ENCODE measurements at regions not wholly inside any gene's neighbourhood (a gene's known extent, or its start where the extent isn't known, plus 50 kb on each side); places are given as distances from the start of the nearest gene placed in this dataset.
"Not testable (repeated sequence)": the region's sequence is repeated elsewhere in the genome, so short reads cannot be mapped to it uniquely, and the experiment has no call there.

DNA sequence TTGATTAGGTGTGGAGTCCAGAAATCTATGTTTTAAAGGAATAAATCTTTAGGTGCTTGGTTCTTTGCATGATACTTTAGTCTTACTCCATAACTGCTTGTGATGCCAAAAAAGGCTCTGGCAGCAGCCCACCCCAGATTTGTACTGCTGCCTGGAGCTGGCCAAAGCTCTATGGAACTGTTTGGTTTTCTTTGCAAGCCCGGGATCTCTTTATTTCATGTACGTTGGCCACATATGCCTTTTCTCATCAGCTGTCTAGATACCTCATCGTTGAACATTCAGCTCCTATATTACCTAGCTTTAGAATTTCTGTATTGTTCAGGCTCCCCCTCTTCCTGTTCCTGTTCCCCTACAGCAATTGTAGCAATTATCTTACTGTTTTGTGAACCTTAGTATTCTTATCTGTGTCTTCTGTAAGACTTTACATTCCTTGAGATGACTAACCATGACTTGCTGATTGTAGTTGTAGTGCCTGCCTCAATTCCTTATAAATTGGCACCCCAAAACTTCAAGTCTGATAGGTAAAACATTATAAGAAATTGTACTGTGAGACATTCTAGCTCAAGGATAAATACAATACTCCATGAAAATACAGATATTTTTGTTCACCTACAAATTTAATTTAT is 199.4 kb upstream of the GPRIN3 start:
- ATAC-seq, result no peak
- Mint-ChIP-seq H3K4me1 (peaks cover 21% of the 10 kb centered on the region), H3K27ac (no peak overlapping the region), H3K4me3 (no peak overlapping the region), H3K9me3 (no peaks in the 10 kb centered on the region), H3K36me3 (no peaks in the 10 kb centered on the region)
- no peak for DNase-seq (ENCODE audit: low spot score in 2 of 2)

DNA sequence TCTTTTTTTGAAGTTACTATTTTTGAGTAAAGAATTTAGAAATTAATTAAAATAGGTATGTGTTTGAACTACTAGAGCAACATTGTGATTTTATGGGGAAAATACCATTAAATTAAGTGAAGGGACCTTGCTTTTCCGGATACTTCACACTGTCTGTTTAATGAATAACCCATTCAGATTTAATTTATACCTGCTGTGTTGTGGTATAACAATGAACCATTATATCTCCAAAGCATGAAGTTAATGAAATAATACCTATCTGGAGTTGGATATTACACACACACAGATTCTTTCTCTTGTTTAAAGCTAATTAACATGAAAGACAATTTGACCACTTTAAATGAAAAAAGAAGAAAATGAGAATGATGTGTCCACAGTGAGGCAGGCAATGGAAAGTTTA is 195.0 kb upstream of the GPRIN3 start:
- Mint-ChIP-seq H3K9me3 (no peaks in the 10 kb centered on the region), H3K36me3 (no peaks in the 10 kb centered on the region), H3K4me1 (no peaks in the 10 kb centered on the region), H3K27ac (no peak overlapping the region), H3K4me3 (no peak overlapping the region)
- ATAC-seq (no peak), DNase-seq (ENCODE audit: low spot score in 2 of 2) (no peak)

DNA sequence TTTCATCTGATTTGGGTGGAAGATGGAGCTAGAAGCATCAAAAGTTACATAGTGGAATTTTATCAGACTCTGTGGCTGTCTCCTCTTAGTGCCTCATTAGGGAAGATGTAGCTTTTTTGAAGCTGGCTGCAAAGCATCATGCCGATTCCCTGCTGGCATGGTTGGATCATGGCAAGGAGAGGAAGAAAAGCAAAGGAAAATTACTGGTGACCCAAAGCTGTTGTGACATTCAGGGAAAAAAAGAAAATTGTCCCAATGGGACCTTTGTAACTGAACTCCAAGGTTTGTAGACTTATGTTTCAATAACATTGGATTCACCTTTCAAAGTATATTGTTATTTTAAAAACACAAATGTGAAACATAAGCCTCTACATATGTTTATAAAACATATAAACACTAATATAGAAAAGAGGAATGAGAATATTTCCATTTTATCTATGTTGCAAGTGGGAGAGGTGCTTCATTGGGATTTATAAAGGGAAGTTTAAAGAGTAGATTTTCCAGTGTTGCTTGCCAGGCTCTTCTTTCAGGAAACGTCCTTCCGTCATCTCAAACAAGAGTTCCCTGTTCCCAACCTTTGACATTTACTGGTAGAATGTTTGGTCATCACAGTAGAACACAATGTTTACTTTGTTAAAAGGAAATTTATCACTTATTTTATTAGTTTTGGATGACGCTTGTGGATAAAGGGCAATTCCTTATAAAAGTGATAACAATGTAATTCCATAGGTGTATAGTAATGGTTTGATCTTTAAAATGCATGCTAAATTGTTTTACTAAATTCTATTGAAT is 190.1 kb upstream of the GPRIN3 start:
- Mint-ChIP-seq H3K36me3 (no peaks in the 10 kb centered on the region), H3K27ac (no peak overlapping the region), H3K9me3 (no peaks in the 10 kb centered on the region), H3K4me1 (no peaks in the 10 kb centered on the region), H3K4me3 (no peak overlapping the region)
- ATAC-seq (no peak), DNase-seq (ENCODE audit: low spot score in 2 of 2) (no peak)

DNA sequence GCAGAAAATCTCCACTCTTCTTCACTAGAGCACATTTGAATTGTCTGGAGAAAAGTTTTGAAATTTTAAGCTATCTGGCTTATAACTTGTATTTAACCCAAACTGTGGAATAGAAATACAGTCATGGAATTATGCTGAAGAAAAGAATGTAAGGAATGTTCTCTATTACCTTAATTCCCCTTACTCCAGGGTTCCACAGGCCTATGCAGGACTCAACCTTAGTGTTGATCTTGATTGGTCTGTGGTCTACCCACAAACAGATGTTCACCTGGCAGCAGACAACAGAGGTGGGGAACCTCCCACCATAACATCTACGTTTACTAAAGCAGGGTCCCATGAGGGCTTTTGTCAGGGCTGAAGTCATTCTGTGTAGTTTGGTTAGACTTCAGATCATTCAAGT is 189.3 kb upstream of the GPRIN3 start:
- H3K27ac Mint-ChIP-seq, result no peak overlapping the region
- no peaks in the 10 kb centered on the region for H3K36me3 Mint-ChIP-seq
- DNase-seq (ENCODE audit: low spot score in 2 of 2) (no peak), ATAC-seq (no peak)
- no peaks in the 10 kb centered on the region for H3K4me1 Mint-ChIP-seq
- no peak overlapping the region for H3K4me3 Mint-ChIP-seq
- H3K9me3 Mint-ChIP-seq, result no peaks in the 10 kb centered on the region

DNA sequence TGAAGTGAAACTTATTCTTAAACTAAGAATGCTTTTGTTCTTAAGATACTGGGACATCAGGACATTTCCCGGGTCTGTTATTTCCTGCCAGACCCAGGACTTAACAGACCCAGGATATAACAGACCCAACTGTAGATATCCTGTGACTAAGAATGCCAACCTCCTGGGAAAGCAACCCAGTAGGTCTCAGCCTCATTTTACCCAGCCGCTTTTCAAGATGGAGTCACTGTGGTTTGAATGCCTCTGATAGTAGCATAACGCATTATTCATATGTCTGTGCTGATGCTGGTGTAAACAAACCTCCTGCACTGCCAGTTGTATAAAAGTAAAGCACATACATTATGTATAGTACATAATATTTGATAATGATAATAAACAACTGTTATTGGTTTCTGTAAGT is 185.8 kb upstream of the GPRIN3 start:
- no peak for DNase-seq (ENCODE audit: low spot score in 2 of 2)
- H3K36me3 Mint-ChIP-seq, result no peaks in the 10 kb centered on the region
- H3K4me3 Mint-ChIP-seq, result no peak overlapping the region
- no peak overlapping the region for H3K27ac Mint-ChIP-seq
- no peaks in the 10 kb centered on the region for H3K4me1 Mint-ChIP-seq
- ATAC-seq, result no peak
- no peaks in the 10 kb centered on the region for H3K9me3 Mint-ChIP-seq

DNA sequence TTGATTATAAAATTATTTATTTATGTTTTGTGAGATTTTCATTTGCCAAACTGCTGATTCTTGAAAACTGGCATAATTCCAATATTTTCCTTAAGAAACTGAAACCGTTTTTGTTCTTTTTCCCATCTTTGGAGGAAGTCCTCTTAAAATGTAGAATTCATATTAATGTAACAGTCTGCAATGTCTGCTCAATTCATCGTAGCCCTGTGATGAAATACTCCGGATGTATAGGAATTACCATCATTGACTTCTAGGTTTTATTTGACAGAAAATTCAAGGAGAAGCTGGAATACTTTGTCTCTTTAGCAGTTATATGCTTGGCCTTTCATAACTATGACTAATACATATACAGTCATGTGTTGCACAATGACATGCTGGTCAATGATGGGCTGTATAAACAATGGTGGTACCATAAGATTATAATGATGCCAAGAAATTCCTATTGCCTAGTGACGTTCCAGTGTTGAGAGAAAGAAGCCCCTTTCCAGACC is 185.0 kb upstream of the GPRIN3 start:
- H3K9me3 Mint-ChIP-seq, result no peaks in the 10 kb centered on the region
- no peak overlapping the region for H3K4me3 Mint-ChIP-seq
- no peaks in the 10 kb centered on the region for H3K36me3 Mint-ChIP-seq
- H3K4me1 Mint-ChIP-seq, result no peaks in the 10 kb centered on the region
- no peak overlapping the region for H3K27ac Mint-ChIP-seq
- DNase-seq (ENCODE audit: low spot score in 2 of 2) (no peak), ATAC-seq (no peak)

DNA sequence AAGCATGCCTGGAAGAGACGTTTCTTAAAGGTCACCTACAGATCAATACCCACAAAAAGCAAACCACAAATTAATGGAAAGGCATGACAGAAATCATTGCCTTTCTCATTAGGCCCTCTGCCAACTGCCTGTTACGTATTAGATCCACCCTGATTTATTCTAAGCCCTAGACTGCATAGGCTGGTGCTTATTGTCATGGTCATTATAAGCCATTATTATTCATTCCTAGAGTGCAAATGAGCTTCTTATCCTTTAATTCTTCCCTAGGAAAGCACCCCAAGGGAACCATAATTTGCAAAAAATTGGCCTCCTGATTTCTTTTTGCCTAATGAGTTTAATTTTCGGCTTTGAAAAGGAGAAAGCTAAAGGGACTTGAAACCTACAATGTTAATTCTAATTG is 184.2 kb upstream of the GPRIN3 start:
- ATAC-seq (no peak), DNase-seq (ENCODE audit: low spot score in 2 of 2) (no peak)
- Mint-ChIP-seq H3K9me3 (no peaks in the 10 kb centered on the region), H3K27ac (no peak overlapping the region), H3K4me3 (no peak overlapping the region), H3K4me1 (no peaks in the 10 kb centered on the region), H3K36me3 (no peaks in the 10 kb centered on the region)

DNA sequence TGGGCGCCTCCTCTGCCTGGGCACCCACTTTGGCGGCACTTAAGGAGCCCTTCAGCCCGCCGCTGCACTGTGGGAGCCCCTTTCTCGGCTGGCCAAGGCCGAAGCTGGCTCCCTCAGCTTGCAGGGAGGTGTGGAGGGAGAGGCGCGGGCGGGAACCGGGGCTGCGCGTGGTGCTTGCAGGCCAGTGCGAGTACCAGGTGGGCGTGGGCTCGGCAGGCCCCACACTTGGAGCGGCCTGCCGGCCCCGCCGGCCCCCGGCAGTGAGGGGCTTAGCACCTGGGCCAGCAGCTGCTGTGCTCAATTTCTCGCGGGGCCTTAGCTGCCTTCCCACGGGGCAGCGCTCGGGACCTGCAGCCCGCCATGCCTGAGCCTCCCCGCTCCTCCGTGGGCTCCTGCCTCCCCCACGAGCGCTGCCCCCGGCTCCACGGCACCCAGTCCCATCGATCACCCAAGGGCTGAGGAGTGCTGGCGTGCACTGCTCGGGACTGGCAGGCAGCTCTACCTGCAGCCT is 182.4 kb upstream of the GPRIN3 start:
- not testable (repeated sequence) for DNase-seq (ENCODE audit: low spot score in 2 of 2); ATAC-seq; H3K36me3 Mint-ChIP-seq; H3K27ac Mint-ChIP-seq; H3K4me3 Mint-ChIP-seq; H3K9me3 Mint-ChIP-seq; H3K4me1 Mint-ChIP-seq

DNA sequence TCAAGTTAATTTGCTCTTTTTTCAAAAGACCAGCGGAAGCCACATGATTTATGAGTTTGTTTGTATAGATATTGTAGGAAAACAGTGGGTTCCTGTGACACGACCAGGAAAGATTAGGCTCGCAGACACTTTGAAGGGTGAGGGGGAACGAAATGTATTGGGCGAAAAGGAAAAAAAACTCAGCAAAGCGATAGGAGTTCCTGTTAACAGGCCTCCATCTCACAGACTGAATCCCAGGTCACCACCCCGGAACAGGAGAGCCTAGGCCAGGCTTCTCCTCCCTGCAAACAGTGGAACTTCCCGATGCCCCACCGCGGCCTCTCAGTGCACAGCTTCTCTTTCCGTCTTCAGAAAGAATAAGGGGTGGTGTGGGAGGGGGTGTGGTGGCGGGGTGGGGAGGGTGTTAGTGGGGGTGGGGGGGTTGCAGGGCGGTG is 181.8 kb upstream of the GPRIN3 start:
- Mint-ChIP-seq H3K4me1 (no peaks in the 10 kb centered on the region), H3K27ac (no peak overlapping the region), H3K36me3 (no peaks in the 10 kb centered on the region), H3K4me3 (no peak overlapping the region), H3K9me3 (no peaks in the 10 kb centered on the region)
- ATAC-seq (no peak), DNase-seq (ENCODE audit: low spot score in 2 of 2) (no peak)

DNA sequence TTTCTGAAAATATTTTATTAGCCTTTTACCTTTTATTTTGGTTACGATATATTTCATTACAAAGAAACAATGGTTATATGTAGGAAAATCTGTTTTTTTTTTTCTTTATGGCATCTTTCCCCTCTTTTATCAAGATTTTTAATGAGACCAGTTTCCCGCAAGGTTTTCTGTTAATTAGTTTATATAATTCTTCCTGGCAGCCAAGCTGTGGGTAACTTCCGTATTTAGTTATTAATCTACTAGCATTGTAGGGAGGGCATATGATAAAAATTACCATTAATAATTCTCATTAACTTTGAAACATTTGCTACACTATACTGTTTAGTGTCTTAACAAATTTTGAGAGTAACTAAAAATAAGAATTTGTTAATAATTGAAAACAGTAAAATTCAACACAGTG is 181.1 kb upstream of the GPRIN3 start:
- Mint-ChIP-seq H3K27ac (no peak overlapping the region), H3K4me3 (no peak overlapping the region), H3K36me3 (no peaks in the 10 kb centered on the region), H3K4me1 (no peaks in the 10 kb centered on the region), H3K9me3 (no peaks in the 10 kb centered on the region)
- ATAC-seq (no peak), DNase-seq (ENCODE audit: low spot score in 2 of 2) (no peak)

DNA sequence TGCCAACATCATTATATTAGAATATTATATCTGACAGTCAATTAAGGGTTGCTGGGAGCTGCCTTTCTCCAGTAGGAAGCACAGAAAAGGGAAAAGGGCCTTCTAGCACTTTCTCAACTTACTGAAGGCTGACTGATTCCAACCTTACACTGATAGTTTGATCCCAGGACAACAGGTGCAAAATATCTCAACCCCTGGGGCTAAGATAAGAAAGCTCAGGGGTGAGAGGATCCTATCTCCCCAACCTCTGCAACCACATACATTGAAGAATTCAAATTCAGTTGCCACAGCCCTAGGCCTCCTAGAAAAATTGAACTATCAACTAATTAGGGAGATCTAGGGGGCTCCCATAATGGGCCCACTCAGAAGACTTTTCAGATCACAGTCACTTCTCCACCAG is 179.1 kb upstream of the GPRIN3 start:
- ATAC-seq (no peak), DNase-seq (ENCODE audit: low spot score in 2 of 2) (no peak)
- H3K36me3 Mint-ChIP-seq, result no peaks in the 10 kb centered on the region
- H3K4me1 Mint-ChIP-seq, result no peaks in the 10 kb centered on the region
- H3K9me3 Mint-ChIP-seq, result no peaks in the 10 kb centered on the region
- H3K27ac Mint-ChIP-seq, result no peak overlapping the region
- H3K4me3 Mint-ChIP-seq, result no peak overlapping the region

DNA sequence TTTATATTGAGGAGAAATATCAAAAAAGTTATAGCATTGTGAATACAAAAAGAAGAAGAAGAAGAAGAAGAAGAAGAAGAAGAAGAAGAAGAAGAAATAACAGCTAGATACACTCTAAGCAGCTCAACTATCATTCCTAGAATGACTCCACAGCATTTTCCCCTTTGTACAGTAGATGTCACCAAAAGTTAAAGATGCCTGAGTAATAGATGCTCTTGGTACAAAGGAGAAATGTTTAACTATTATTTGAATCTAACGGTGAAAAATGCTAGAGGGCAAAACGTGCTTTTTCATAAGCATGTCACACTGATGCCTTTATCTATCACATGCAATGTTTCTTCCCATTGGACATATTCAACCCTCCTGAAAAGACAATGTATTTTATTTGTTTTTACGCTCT is 178.4 kb upstream of the GPRIN3 start:
- Mint-ChIP-seq H3K4me1 (no peaks in the 10 kb centered on the region), H3K36me3 (no peaks in the 10 kb centered on the region), H3K4me3 (no peak overlapping the region), H3K9me3 (peaks cover 1% of the 10 kb centered on the region), H3K27ac (no peak overlapping the region)
- DNase-seq (ENCODE audit: low spot score in 2 of 2) (no peak), ATAC-seq (peak; percentile 51)

DNA sequence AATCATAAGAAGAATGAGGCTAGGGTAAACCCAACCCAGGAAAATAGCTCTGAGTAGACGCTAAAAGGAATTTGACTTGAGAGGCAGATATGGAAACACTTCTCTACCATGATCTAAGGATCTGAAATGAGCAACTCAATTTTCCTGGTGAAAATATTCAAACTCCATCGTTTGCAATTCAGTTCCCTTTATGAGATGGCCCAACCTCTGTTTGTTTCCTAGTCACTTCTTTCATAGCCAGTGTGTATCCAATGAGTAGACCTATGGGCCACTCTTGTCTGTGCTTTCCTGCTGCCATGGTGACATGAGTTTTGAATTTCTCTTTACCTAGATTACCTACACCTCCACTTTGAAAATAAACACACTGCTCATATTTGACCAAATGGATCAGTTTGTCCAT is 176.2 kb upstream of the GPRIN3 start:
- H3K4me3 Mint-ChIP-seq, result no peak overlapping the region
- no peaks in the 10 kb centered on the region for H3K4me1 Mint-ChIP-seq
- no peaks in the 10 kb centered on the region for H3K36me3 Mint-ChIP-seq
- ATAC-seq (no peak), DNase-seq (ENCODE audit: low spot score in 2 of 2) (no peak)
- H3K27ac Mint-ChIP-seq, result no peak overlapping the region
- H3K9me3 Mint-ChIP-seq, result peaks cover 2% of the 10 kb centered on the region

DNA sequence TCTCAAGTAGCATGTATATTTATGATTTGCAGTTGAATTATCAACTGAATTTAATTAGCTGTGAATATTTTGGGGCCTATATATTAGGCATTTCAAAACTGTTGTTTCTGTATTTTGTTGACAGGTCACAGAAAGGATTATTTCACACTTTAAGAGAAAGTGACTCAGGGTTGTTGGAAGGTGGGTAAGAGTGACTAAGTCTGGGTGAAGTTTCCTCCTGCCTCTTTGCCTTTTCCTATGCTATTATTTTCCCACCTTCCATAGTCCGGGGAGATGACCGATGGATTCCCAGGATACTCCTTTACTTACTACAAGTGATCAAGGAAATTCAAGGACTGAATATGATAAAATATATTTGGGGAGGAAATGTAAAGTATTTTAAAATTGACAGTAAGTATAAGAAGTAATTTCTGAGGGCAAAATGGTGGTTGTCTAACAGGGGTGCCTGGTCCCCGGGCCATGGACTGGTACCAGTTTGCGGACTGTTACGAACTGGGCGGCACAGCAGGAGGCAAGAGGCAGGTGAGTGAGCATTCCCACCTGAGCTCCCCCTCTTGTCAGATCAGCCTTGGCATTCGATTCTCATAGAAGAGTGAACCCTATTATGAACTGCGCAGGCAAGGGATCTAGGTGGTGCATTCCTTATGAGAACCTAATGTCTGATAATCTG is 175.5 kb upstream of the GPRIN3 start:
- H3K36me3 Mint-ChIP-seq, result no peaks in the 10 kb centered on the region
- peaks cover 2% of the 10 kb centered on the region for H3K9me3 Mint-ChIP-seq
- DNase-seq (ENCODE audit: low spot score in 2 of 2) (no peak), ATAC-seq (no peak)
- H3K4me3 Mint-ChIP-seq, result no peak overlapping the region
- no peaks in the 10 kb centered on the region for H3K4me1 Mint-ChIP-seq
- no peak overlapping the region for H3K27ac Mint-ChIP-seq

DNA sequence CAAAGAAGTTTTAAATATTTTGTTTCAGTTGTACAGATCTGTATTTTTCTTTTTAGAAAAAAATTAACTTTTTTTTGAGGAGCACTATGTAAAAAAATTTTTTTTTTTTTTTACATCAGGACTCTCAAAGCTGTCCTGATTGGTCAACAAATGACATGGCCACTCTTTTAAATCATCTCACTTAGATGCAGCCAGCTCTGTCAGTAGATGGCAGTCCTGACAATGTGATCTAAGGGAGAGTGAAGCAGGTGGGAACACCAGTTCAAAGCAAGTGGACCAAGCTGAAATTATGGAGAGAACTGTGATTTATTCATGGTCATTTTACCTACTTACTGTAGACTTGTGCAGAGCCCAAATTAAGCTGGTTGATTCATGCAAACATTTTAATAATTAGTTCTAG is 174.7 kb upstream of the GPRIN3 start:
- peak; percentile 60 for ATAC-seq
- Mint-ChIP-seq H3K4me1 (no peaks in the 10 kb centered on the region), H3K9me3 (peaks cover 2% of the 10 kb centered on the region), H3K36me3 (no peaks in the 10 kb centered on the region), H3K27ac (no peak overlapping the region), H3K4me3 (no peak overlapping the region)
- DNase-seq (ENCODE audit: low spot score in 2 of 2), result no peak

All from stimulated activated effector memory CD8-positive, alpha-beta T cell treated with anti-CD3 and anti-CD28 coated beads, Interleukin-12 subunit alpha, Interleukin-12 subunit beta, amount 100 ng/mL, for 72 hours (primary cell).